Transverse colon (tissue), 4 donors: ENCODE measurements at regions not wholly inside any gene's neighbourhood (a gene's known extent, or its start where the extent isn't known, plus 50 kb on each side); places are given as distances from the start of the nearest gene placed in this dataset.

Experiments used
- POLR2A ChIP-seq: fragments of 450-650 bp; IDR thresholded peaks from one replicate; pipeline ENCODE4 v1.6.1; 2016; ENCODE audit warnings: antibody characterized with exemption, mild to moderate bottlenecking, moderate library complexity
- POLR2AphosphoS5 ChIP-seq, 3 donors: sonication (generic); formaldehyde crosslinking; IDR thresholded peaks; one replicate each; pipeline ENCODE4 v1.6.1; 2016; ENCODE audit warnings: antibody characterized with exemption in 3 of 3
- TF ChIP-seq, protein P1 (sequence below), 5 experiments: fragments of 200-600 bp in 3 of 5; fragments of 450-650 bp in 2 of 5; sonication (generic) in 3 of 5; IDR thresholded peaks; 1 replicate in 2 of 5; 2 replicates in 3 of 5; pipeline ENCODE4 v1.5.1; 2016 to 2017; ENCODE audit warnings: antibody characterized with exemption in 5 of 5, inconsistent platforms in 3 of 5, mild to moderate bottlenecking in 2 of 5, moderate library complexity in 1 of 5

DNA sequence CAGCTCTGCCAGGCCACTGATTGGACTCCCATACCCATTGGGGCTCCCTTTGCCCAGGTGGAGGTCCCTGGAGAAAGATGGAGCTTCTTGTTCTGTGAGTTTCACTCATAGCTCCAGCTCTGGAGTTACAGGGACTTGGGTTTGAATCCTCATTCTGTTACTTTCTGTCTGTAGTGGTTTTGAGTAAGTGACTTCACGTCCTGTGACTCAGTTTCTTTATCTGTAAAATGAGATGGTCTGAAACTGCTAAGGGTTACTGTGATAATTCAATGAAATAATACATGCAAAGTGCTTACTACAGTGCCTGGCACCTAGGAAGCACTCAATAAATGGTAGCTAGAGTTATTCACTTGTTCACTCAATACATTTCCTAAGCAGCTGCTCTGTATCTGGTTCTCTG lies 88.5 kb upstream of the SLC2A1 start:
- TF ChIP-seq POLR2A (no peak), POLR2AphosphoS5 (IDR thresholded peaks at IDR 0.05) (no peak)
- TF ChIP-seq, protein P1, sequence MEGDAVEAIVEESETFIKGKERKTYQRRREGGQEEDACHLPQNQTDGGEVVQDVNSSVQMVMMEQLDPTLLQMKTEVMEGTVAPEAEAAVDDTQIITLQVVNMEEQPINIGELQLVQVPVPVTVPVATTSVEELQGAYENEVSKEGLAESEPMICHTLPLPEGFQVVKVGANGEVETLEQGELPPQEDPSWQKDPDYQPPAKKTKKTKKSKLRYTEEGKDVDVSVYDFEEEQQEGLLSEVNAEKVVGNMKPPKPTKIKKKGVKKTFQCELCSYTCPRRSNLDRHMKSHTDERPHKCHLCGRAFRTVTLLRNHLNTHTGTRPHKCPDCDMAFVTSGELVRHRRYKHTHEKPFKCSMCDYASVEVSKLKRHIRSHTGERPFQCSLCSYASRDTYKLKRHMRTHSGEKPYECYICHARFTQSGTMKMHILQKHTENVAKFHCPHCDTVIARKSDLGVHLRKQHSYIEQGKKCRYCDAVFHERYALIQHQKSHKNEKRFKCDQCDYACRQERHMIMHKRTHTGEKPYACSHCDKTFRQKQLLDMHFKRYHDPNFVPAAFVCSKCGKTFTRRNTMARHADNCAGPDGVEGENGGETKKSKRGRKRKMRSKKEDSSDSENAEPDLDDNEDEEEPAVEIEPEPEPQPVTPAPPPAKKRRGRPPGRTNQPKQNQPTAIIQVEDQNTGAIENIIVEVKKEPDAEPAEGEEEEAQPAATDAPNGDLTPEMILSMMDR (IDR thresholded peaks at IDR 0.05) = no peak
